Right lung (tissue), 2 donors: ENCODE measurements at regions not wholly inside any gene's neighbourhood (a gene's known extent, or its start where the extent isn't known, plus 50 kb on each side); places are given as distances from the start of the nearest gene placed in this dataset.
"Not testable (repeated sequence)": the region's sequence is repeated elsewhere in the genome, so short reads cannot be mapped to it uniquely, and the experiment has no call there.

Source experiments
- DNase-seq, 2 donors: peaks; one replicate each; pipeline ENCODE4 v3.0.0-alpha.2; 2013

DNA sequence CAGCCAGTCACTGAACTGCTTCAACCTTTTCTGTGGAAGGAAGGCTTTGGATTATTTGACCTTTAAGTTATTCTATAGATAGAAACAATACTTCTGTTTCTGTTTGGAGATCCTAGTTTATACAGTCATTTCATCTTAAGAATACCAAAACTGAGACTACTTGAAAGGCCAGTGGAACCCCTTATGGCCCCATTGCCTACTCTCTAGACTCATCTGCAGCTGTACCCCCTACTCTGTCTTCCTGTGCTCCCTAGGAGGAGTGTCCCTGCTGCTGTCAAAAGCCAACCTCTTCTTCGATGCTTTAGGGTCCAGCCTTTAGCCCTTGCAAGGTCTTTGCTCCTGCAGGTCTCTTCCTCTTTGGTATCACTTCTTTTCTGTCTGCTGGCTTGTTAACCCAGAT, 169.6 kb downstream of the EDEM1 start:
- no peak for DNase-seq

DNA sequence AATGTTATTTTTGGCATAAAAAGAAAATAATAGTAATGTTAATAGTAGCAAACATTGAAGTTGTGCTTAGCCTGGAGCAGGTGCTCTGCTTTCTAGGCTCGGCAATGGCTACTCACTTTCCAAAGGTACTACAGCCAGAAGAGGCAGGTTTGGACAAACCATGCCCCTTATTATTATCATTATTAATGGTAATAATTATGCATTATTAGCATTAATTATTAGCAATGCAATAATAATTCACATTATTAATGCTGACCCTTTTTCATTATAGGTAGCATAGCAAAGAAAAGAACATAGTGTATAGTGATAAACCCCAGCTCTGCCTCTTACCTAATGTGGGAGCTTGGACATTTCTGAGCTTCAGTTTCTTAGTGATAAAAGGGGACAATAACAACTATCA, 171.4 kb downstream of the EDEM1 start:
- DNase-seq: no peak

DNA sequence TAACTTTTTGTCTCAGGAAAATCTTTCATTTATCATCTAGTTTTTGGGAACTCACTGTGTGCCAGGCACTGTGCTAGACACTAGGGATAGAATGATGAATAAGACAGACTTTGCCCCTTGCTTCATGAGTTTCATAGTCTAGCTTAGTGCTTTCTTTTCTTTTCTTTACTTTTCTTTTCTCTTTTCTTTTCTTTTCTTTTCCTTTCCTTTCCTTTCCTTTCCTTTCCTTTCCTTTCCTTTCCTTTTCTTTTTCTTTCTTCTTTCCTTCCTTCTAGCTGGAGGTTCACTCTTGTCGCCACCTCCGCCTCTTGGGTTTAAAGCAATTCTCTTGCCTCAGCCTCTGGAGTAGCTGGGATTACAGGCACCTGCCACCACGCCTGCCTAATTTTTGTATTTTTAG, 172.9 kb downstream of the EDEM1 start:
- no peak for DNase-seq

DNA sequence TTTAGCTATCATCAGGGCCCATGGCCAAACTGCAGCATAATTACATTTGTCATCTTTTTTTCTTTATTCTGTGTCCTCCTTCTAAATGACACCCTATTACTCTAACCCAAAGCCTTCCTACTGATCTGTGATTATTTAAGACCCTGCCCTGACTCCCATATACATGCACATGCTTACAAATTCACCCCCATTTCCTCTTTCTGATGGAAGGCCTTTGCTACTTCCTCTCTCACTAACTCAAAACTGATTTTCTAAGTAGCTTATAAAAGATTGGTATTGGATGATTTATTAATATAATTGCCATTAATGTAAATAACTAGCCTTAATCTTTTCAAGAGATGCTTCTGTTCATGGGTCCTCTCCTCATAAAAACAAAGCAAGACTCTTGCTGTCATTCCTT, 179.2 kb downstream of the EDEM1 start:
- no peak for DNase-seq

DNA sequence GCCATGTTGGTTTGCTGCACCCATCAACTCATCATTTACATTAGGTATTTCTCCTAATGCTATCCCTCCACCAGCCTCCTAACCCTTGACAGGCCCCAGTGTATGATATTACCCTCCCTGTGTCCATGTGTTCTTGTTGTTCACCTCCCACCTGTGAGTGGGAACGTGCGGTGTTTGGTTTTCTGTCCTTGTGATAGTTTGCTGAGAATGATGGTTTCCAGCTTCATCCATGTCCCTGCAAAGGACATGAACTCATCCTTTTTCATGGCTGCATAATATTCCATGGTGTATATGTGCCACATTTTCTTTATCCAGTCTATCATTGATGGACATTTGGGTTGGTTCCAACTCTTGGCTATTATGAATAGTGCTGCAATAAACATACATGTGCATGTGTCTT, 184.0 kb downstream of the EDEM1 start:
- not testable (repeated sequence) for DNase-seq

DNA sequence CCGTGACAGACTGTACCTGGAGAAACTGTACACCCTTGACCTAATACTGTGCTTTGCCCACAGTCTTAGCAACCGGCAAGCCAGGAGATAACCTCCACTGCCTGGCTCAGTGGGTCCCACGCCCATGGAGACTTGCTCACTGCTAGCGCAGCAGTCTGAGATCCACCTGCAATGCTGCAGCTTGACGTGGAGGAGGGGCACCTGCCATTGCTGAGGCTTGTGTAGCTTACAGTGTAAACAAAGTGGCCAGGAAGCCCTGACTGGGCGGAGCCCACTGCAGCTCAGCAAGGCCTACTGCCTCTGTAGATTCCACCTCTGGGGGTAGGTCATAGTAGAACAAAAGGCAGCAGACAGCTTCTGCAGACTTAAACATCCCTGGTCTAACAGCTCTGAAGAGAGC, 189.3 kb downstream of the EDEM1 start:
- no peak for DNase-seq

DNA sequence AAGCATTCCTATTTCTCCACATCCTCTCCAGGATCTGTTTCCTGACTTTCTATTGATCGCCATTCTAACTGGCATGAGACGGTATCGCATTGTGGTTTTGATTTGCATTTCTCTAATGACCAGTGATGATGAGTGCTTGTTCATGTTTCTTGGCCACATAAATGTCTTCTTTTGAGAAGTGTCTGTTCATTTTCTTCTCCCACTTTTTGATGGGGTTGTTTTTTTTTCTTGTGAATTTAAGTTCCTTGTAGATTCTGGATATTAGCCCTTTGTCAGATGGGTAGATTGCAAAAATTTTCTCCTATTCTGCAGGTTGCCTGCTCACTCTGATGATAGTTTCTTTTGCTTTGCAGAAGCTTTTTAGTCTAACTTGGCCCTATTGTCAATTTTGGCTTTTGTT, 191.8 kb downstream of the EDEM1 start:
- DNase-seq: not testable (repeated sequence)

DNA sequence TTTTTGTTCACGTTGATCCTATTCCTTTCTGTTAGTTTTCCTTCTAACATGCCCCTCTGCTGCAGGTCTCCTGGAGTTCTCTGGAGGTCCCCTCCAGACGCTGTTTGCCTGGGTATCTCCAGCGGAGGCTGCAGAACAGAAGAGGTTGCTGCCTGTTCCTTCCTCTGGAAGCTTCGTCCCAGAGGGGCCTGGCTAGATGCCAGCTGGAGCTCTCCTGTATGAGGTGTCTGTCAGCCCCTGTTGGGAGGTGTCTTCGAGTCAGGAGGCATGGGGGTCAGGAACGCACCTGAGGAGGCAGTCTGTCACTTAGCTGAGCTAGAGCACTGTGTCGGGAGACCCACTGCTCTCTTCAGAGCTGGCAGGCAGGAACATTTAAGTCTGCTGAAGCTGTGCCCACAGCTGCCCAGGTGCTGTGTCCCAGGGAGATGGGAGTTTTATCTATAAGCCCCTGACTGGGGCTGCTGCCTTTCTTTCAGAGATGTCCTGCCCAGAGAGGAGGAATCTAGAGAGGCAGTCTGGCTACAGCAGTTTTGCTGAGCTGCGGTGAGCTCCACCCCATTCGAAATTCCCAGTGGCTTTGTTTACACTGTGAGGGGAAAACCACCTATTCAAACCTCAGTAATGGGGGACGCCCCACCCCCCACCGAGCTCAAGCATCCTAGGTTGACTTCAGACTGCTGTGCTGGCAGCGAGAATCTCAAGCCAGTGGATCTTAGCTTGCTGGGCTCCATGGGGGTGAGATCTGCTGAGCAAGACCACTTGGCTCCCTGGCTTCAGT, 196.2 kb downstream of the EDEM1 start:
- DNase-seq: not testable (repeated sequence)

DNA sequence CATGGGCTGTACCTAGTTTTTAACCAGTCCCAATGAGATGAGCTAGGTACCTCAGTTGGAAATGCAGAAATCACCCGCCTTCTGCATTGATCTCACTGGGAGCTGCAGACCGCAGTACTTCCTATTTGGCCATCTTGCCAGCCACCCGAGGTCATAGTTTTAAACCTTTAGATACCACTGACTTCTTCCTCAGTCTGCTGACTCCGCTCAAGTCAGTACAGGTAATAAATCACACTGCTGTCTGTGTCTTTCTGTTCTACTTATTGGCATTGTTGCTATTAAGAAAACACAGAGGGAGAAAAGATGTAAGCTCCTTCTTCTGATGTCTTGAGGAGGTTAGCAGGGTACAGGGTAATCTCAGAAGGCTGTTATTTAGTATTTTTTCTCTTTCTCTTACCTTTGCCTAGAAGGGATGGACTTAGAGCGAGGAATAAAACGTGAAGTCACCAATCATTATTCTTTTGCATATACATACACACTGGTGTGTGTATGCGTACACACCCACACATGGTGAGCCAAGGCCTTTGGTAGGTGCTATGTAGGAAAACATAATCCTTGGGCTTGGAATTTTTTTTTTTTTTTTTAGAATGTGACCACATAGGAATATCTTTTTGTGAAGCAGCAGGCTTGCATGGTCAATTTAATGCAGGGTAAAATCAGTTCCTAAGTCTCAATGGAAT, 197.2 kb downstream of the EDEM1 start:
- DNase-seq: no peak

DNA sequence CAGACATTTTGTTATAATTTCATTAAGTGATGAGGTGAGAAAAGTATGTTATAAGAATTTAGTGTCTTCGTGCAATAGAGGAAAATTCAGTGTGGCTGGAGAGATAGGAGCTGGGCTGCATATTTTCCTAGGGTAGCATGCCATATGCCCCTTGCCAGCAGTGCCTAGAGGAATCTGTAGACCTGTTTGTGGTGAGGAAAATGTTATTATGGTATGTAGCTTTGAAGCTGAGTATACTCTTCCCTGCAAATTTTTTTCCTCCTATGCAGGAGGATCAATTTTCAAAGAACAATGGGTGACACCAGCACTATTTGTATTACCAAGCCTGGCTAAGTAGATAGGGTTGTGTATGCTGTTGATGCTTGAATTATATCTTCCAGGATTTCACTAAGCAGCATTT, 200.6 kb downstream of the EDEM1 start:
- no peak for DNase-seq

DNA sequence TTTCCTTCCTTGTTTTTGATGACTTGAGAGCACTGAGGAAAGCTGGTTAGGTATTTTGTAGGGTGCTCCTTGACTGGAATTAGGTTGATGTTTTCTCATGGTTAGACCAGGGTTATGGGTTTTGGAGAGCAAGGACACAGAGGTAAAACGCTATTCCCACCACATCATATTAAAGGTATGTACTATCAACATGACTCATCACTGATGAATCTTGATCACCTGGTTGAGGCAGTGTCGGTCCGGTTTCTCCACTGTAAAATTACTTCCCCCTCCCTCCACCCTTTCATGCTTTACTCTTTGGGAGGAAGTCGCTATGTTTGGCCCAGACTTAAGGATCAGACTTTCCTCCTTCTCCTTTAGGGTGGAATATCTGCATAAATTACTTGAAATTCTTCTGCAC, 201.6 kb downstream of the EDEM1 start:
- DNase-seq: no peak

DNA sequence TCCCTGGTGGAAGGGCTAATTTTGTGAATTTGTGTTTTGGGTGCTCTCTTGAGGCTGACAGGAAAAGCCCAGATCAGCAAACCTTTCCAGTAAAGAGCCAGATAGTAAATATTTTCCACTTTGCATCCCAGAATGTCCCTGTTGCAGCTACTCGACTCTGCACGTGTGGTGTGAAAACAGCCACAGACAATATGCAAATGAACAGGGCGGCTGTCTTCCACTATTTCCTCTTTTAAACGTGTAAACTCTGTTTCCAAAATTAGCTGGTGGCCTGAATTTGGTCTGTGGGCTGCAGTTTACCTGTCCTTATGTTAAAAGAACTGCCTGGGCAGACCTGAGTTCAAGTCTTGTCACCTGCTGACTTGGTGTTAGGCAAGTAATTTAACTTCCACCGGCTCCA, 202.7 kb downstream of the EDEM1 start:
- no peak for DNase-seq

DNA sequence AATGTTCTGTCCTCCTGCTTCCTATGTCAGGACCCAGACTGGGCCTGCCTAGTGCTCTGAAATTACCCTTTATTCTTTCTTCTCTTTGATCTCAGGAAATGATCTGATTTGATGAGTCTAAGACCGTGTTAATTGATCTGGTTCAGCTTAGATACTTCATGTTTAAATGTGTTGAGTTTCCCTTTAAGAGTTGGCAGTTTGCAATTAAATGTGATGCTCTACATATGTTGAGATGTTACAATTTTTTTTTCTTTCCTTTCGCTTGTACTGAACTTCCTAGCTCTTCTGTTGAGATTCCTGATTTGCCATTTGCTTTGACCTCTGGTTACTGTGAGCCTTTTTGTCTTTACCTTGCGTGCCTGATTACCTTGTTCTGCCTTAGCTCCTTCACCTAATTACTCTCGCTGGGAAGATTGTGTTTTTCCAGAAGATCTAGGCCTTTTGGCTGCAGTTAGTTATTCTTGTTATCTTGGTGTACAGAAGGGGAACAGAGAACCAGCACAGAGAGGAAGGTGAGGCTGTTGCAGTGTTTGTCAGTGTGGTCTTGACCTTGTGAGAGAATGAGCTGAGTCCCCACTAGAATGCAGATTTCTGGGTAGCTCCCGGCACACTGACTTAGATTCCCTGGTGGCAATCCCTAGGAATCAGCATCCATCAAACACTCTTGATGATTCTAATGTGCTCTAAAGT, 203.6 kb downstream of the EDEM1 start:
- DNase-seq: no peak

DNA sequence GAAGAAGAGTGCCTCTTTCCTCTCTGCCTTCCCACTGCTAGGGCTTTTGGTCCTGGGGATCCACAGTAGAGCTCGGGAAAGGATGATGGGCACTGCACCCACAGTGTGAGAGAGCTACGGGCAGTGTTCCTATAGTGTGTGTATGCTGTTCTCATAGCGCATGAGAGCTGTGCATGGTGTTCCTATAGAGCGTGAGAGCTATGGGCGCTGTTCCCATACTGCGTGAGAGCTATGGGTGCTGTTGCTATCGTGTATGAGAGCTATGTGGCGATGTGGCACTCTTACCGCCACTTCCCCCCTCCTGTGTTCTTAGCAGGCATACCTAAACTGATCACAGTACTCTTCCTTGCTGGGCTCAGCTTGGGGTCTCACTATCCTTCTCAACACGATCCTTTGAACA, 213.5 kb downstream of the EDEM1 start:
- no peak for DNase-seq

DNA sequence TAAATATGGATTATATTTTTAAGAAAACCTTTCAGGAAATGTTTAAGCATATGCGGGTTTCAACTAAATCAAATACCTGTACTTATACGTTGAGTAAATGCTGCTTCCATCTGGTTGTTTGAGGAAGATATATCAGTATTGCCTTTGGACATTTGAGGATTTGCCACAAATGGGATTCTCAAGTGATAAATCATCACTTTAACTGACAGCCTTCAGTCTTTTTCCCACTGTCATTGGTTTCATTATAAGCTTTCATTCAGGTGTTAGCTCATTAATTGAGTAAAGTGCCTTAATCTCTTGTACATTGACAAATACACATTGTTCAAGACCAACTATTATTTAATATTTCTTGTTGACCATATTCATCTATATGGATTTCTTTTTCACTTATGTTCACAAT, 217.2 kb downstream of the EDEM1 start:
- no peak for DNase-seq

DNA sequence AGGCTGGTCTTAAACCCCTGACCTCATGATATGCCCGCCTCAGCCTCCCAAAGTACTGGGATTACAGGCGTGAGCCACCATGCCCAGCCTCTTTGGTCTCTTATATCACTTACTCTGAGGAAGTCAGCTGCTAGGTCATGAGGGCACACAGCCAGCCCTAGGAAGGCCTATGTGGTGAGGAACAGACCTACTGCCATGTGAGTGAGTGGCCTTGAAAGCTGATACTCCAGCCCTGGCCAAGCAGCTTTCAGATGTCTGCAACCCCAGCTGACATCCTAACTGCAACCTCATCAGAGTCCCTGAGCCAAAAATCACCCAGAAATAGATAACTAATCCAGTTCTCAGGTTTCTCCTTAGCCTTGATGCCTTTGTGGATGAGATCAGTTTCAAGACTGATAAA, 224.3 kb downstream of the EDEM1 start:
- DNase-seq: no peak

DNA sequence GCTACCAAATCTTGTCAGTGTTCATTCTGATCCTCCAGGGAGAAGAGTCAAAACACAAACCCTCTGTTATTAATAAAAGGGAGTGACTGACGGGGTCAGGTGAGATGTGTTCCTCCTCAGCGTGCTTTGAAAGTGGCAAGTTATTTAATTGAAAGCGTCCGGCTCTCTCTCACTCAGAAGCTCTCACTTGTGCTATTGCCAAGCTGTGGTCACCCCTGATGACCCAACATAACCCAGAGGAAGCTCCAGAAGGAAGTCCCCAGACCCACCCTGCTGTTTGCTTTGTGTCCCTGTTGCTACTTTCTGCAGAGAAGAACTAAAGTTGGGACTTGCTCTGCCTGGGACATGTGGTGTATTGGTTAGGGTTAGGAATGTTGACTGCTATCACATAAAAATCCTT, 235.6 kb downstream of the EDEM1 start:
- no peak for DNase-seq

DNA sequence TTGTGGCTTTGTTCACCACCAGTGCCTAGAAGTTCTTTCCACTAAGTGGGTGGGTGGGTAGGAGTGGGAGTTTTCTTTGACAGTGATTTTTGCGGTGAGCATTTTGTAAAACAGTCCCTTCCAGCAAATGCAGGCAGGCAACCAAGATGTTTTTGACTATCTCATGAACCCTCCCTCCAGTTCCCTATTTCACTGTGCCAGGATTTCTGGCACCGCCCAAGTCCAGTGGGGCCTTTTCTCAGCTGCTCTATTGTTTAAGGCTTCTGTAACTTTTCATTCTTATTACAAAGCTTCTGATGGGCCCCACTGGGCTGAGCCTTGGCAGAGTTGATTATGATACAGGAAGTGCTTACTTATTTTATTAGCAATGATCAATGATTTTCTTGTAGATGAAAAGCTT, 236.0 kb downstream of the EDEM1 start:
- DNase-seq: no peak

DNA sequence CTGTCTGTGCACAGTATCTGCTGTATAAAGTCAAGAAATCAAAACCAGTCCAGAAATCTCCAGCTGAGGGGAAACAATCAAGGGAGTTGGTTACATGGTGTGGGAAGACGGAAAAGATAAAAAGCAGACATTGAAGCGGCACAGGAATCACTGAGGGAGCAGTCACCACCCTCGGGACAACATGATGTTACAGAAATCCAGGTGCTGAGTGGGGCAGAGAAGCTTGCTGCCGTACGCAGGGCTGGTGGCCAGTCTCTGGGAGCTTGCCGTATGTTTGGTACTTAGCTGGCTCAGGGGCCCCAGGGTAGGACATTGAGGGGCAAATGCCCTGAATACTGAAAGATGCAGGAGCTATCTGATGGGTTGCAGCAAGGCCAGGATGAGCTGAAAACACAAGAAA, 237.9 kb downstream of the EDEM1 start:
- DNase-seq: no peak

DNA sequence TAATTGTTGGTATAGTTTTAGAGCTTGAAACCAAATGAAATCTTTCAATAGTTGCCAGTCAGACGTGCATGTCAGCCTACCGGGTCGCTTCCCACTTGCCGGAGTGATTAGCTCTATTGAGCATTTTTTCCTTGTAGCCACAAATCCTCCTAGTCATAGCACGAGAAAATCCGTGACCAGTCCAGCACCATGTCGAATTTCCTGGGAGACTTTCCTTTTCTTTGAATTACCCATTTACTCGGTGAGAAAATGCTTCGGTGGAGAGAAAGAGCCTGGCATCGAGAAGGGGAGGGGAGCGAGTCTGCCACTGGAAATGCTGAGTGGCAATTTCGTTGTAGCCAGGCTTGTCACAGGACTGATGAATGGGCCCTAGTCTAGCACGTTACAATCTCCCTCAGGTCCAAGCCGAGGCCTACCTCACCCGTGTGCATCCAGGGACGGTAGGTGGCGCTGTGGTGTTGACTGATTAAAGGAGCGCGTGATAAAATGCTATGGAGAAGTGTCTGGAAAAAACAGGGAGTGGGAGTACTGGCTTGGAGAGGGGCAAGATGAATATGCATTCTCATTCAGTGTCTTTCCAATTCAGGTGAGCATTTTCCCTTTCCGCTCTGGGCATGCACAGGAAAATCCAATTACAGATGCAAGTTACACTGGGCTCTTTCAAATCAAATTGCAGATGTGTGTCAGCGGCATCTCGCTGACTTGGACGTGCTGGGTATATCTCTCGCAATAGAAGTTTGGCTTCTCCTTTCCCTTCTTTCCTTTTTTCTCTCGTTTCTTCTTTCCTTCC, 238.8 kb downstream of the EDEM1 start:
- DNase-seq: peak; percentile 32 to 43

DNA sequence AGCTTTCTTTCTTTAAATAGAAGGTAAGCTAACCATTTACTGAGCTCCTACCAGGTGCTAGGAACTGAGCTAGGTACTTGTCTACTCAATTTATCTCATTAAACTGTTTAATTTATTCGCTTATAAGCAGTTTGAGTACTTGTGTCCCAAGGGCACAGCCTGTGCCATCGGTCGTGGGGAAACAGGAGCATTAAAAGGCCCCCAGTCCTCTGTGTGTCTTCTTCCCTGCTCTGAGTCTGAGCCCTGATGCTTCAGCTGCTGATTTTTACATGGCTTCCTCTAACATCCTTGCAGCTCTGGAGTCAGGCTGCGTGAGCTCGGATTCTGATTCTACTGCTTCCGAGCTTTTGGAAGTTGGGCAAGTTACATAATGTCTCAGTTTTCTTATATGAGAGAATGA, 239.5 kb downstream of the EDEM1 start:
- no peak for DNase-seq

DNA sequence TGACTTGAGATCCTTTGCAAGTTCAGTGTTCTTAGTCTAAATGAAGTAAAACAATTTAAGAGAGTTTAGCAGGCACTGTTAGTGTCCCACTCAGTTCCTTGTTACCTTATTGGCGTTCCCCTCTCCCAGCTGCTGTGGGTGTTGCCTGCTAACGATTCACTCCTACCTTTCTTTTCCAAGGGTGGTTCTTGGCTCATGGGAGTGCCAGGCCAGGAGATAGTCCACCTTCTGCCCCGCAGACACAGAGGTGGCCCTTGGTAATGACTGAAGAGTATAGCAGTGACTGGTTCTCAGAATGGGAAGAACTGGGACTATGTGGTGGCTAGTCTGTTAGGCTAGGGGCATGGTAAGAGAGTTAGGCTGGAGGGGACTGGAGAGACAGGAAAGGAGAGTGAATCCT, 240.4 kb downstream of the EDEM1 start:
- DNase-seq: no peak
